Ectodermal cell (in vitro differentiated cells): ENCODE measurements at regions not wholly inside any gene's neighbourhood (a gene's known extent, or its start where the extent isn't known, plus 50 kb on each side); places are given as distances from the start of the nearest gene placed in this dataset.

ENCODE experiments used
- H3K27ac ChIP-seq: 2 replicates; pipeline ENCODE4 v1.7.0; 2013; ENCODE audit warnings: mild to moderate bottlenecking, low read depth, low read length; ENCODE audit not compliant: insufficient read depth, poor library complexity, severe bottlenecking
- H3K27me3 ChIP-seq: 2 replicates; pipeline ENCODE4 v1.7.0; 2013; ENCODE audit warnings: mild to moderate bottlenecking, low read length; ENCODE audit not compliant: insufficient read depth, control insufficient read depth, poor library complexity, severe bottlenecking
- H3K36me3 ChIP-seq: one replicate; pipeline ENCODE4 v1.7.0; 2013; ENCODE audit warnings: low read length; ENCODE audit not compliant: control insufficient read depth, insufficient read depth
- H3K4me1 ChIP-seq: one replicate; pipeline ENCODE4 v1.7.0; 2013; ENCODE audit warnings: low read length; ENCODE audit not compliant: control insufficient read depth, insufficient read depth
- H3K4me3 ChIP-seq: 2 replicates; pipeline ENCODE4 v1.7.0; 2013; ENCODE audit warnings: low read depth, low read length, control low read depth; ENCODE audit not compliant: insufficient read depth
- H3K9me3 ChIP-seq: 2 replicates; pipeline ENCODE4 v1.7.0; 2013; ENCODE audit warnings: mild to moderate bottlenecking, low read length, moderate library complexity; ENCODE audit not compliant: control insufficient read depth
- WGBS, 2 experiments: methylation state at CpG; one replicate each; pipeline ENCODE4 v1.1.7; 2013; ENCODE audit warnings: missing lambda C conversion rate in 2 of 2; 5-methylcytosine and 5-hydroxymethylcytosine counted together

DNA sequence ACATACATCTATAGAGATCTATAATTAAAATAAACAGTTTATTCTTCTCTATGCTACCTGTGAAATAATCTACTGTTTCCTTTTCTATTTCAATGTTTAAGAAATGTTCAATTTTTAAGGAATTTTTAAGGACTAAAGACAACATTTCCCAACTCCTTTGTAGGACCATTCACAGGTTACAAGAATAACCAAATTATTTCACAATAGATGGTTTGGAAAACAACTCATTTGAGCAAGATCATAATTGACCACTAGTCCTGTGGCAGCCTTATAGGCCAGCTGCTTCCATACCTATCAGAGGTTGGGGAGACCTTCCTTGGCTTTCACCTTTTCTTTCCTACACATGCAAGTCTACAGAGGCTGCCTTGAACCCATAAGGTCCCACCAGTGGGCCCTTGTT, 193.7 kb downstream of the TTC39B start:
- Histone ChIP-seq H3K4me3 (no peak overlapping the region), H3K36me3 (no peaks in the 10 kb centered on the region), H3K9me3 (no peaks in the 10 kb centered on the region), H3K27me3 (no peaks in the 10 kb centered on the region), H3K4me1 (peaks cover 4% of the 10 kb centered on the region), H3K27ac (no peak overlapping the region)

DNA sequence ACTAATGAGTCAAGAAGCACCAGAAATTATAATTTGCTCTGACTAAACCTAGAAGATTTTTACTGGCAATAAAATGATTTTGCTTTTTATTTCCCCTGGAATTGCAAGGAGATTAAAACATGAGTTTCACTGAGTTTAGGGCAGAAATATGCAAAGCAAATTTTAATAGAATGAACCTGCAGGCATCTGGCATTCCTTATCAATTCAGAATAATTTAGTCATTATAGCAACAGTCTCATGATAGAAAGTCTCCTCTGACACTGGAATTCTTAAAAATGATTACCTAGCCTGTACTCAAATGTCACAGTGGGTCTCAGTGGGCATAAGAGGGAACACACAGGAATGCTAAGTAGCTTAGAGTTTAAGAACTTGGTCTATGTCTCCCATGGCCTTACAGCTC, 195.9 kb downstream of the TTC39B start:
- no peaks in the 10 kb centered on the region for H3K9me3 ChIP-seq
- H3K4me1 ChIP-seq: peaks cover 2% of the 10 kb centered on the region
- no peak overlapping the region for H3K4me3 ChIP-seq
- no peak overlapping the region for H3K27ac ChIP-seq
- H3K27me3 ChIP-seq: no peaks in the 10 kb centered on the region
- no peaks in the 10 kb centered on the region for H3K36me3 ChIP-seq

DNA sequence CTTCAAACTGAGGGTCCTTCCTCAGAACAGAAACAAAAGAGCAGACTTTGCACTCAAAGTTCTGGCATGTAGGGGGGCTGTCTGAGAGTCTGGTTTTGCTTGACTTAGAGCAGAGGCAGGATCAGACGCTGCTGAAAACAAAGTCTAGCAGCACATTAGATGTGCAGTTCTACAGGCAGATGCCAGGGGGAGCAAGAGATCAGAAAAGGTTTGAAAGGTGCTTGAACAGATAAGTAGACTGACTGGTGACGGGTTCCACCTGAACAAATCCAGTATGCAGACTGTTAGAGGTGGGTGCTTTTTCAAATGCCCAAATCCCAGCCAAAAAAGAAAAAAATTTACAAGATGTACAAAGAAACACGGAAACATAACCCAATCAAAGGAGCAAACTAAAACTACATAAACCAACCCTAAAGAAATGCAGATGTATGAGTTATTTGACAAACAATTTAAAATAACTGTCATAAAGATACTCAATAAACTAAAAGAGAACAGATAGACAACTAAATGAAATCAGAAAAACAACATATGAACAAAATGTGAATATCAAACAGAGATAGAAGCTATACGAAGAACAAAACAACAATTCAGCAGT, 194.7 kb upstream of the FREM1 start:
- 5 to 10% methylated on average over 3 of the region's 4 CpGs for WGBS, 2 experiments
- no peaks in the 10 kb centered on the region for H3K9me3 ChIP-seq

DNA sequence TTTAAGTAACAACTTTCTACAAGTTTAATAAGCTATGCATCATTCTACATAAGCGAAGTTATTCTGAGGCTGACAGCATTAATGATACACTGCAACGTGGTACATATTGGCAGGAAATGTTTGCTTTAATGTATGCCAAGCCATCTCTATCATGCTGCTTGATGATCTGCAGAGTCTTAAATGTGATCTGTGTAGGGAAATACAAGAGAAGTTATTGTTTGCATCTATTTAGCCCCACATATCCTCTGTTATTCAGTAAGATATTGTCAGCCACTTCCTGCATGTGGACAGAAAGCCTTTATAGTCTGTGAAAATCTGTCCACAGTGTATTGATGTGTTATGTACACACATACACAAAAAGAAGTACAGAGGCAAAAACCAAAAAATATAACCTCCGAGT, 193.1 kb upstream of the FREM1 start:
- no peak overlapping the region for H3K27ac ChIP-seq
- H3K9me3 ChIP-seq: no peaks in the 10 kb centered on the region
- H3K4me3 ChIP-seq: no peak overlapping the region
- H3K27me3 ChIP-seq: no peaks in the 10 kb centered on the region
- no peaks in the 10 kb centered on the region for H3K36me3 ChIP-seq
- 85 to 96% methylated on average over 2 to 3 of the region's 3 CpGs for WGBS, 2 experiments
- no peaks in the 10 kb centered on the region for H3K4me1 ChIP-seq

More for the DNA sequence above, 194.7 kb upstream of the FREM1 start:
- Histone ChIP-seq H3K4me1 (no peaks in the 10 kb centered on the region), H3K4me3 (no peak overlapping the region), H3K27ac (no peak overlapping the region), H3K36me3 (no peaks in the 10 kb centered on the region), H3K27me3 (no peaks in the 10 kb centered on the region)

DNA sequence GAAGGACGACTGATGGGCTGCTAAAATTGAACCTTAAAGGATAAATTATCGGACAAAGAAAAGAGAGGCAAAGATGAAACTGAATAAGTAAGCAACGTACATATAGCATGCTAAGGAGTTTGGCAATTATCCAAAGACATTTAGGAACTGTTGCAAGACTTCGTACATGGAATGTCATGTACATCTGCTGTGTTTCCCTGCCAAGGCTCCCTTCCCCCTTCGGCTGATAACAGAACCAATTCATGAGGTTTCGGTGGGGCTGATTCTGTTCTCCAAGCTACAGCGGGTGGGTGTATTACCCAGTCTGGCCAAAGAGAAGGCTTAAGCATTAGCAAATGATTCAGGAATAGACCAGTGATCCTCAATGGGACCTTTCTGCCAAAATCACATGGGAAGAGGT, 190.9 kb upstream of the FREM1 start:
- Histone ChIP-seq H3K36me3 (no peaks in the 10 kb centered on the region), H3K9me3 (no peaks in the 10 kb centered on the region), H3K4me3 (no peak overlapping the region), H3K27me3 (no peaks in the 10 kb centered on the region), H3K4me1 (no peaks in the 10 kb centered on the region), H3K27ac (no peak overlapping the region)
- 94 to 97% methylated on average over 7 of the region's 7 CpGs for WGBS, 2 experiments

DNA sequence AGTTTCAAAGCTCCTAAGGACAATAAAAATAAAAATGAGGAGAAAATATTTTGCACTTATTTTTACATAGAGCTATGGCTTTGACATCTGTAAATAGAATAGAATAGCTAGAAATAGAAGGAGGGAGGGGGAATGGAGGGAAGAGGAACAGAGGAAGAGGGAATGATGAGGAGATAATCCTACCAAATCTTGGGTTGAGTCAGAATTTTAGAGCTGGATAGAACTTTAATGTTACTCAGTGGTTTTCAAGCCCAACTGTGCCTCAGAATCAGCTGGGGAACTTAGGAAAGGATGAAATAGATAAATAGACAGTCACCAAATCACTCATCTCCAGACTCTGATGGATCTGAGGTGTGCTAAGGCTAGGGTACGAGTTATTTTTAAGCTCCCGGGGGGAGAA, 190.3 kb upstream of the FREM1 start:
- 42 to 47% methylated on average over 2 of the region's 2 CpGs for WGBS, 2 experiments
- no peak overlapping the region for H3K27ac ChIP-seq
- H3K4me3 ChIP-seq: no peak overlapping the region
- no peaks in the 10 kb centered on the region for H3K4me1 ChIP-seq
- H3K36me3 ChIP-seq: no peaks in the 10 kb centered on the region
- H3K9me3 ChIP-seq: no peaks in the 10 kb centered on the region
- no peaks in the 10 kb centered on the region for H3K27me3 ChIP-seq

DNA sequence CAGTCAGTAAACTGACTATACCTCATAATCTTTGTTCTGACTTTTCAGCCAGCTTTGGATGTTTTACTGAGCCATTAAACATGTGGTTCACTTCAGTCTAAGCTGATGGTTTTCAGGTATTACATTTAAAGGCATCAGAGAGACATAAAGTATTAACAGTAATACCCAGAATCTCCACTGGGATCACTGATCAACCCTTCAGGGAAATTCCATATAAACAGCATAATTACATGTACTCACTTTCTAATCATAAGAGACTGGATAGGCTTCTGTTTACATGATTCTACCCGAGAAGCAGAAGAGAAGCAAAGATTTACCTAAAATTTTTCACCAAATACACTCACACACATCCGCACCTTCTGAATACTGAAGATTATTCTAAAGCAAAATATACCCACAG, 186.7 kb upstream of the FREM1 start:
- Histone ChIP-seq H3K36me3 (no peaks in the 10 kb centered on the region), H3K4me1 (no peaks in the 10 kb centered on the region), H3K27me3 (no peaks in the 10 kb centered on the region), H3K4me3 (no peak overlapping the region), H3K9me3 (no peaks in the 10 kb centered on the region), H3K27ac (no peak overlapping the region)
- WGBS, 2 experiments: 98 to 100% methylated on average over 1 to 2 of the region's 2 CpGs

DNA sequence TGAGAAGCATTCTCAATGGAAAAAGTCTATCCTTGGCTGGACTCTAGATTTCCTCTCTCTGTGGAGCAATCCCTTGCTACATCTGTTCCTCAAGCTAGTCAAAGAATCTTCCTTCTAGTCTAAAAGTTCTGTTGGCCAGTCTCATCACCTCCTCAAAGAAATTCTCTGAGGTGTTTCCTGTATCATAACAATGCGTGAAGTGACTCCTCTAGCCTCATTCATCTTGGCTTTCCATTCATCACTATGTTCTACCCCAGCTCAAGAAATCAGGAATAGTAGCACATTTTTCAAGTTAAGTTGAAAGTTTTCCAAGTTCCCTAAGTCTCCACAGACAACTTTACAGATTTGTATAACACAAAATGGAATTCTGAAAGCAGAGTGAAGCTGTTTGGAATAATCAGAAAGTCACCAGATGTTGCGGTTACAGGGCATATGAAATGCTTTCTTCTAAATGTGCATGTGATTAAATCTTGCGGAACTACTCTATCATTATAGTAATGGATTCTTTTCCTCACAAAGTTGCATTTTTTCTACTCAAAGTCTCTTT, 176.6 kb upstream of the FREM1 start:
- WGBS, 2 experiments: 97 to 99% methylated on average over 2 to 3 of the region's 3 CpGs
- H3K36me3 ChIP-seq: no peaks in the 10 kb centered on the region
- H3K27me3 ChIP-seq: no peaks in the 10 kb centered on the region
- no peaks in the 10 kb centered on the region for H3K9me3 ChIP-seq
- no peaks in the 10 kb centered on the region for H3K4me1 ChIP-seq
- no peak overlapping the region for H3K4me3 ChIP-seq
- H3K27ac ChIP-seq: no peak overlapping the region

DNA sequence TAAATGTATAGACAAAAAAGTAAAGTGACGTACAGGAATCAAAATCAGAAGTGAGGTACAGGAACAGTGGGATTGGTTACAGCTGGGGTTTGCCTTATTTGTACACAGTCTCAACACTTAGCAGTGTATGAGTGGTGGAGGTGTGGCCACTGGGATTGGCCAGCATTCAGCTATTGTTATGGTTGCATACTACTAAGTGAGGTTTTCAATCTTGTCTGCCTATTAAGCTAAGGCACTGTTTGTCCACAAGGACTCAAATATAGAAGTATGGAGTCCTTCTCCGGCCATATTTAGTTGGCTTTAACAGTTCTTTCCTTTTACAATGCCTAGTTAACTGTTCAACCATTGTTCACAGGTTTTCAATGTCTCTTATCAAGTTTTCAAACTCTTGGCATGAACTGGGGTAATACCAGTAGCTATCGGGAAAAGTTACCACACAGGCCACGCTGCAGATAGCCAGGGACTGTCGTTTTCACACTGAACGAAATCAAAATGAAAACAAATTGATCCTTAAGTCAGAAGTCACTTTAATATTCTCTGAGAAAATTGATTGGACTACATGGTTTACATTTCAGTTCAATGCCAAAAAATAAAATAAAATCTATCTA, 176.0 kb upstream of the FREM1 start:
- Histone ChIP-seq H3K36me3 (no peaks in the 10 kb centered on the region), H3K27me3 (no peaks in the 10 kb centered on the region), H3K9me3 (no peaks in the 10 kb centered on the region), H3K4me1 (no peaks in the 10 kb centered on the region), H3K4me3 (no peak overlapping the region), H3K27ac (no peak overlapping the region)
- 94 to 95% methylated on average over 6 of the region's 6 CpGs for WGBS, 2 experiments

DNA sequence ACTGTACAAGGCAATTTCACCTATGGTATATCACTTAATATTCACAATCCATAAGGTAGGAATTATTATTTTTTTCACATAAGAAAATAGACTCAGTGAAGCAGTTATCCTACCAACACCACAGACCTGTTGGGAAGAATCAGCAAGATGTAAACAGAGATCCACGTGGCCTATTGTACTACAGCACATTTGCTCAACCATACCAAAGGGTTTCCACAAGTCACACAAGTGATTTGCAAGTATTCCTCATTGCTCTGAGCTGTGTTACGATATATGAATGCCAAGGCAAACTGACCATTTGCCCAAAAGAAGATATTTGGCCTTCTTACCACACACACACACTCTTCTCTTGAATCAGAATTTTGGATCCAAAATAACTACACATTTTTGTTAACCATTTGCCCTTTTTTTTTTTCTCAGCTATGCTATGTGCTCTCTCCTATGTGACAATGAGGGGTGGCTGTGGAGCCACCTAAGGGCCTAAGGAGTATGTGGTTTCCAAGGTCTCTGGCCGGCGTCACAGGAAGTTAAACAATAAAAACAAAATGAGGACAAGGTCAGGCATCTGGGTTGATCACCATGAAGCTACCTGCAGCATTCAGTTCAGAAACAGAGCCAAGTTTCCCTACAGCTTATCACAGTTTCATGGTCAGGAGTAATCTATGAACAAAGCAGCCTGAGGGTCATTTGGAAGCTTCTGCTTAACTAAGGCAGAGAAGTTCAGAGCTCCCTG, 171.0 kb upstream of the FREM1 start:
- Histone ChIP-seq H3K9me3 (no peaks in the 10 kb centered on the region), H3K4me1 (no peaks in the 10 kb centered on the region), H3K27me3 (no peaks in the 10 kb centered on the region), H3K27ac (no peak overlapping the region), H3K4me3 (no peak overlapping the region), H3K36me3 (no peaks in the 10 kb centered on the region)
- WGBS, 2 experiments: 90 to 91% methylated on average over 4 of the region's 4 CpGs
